ENCODE measurements at regions not wholly inside any gene's neighbourhood (a gene's known extent, or its start where the extent isn't known, plus 50 kb on each side); places are given as distances from the start of the nearest gene placed in this dataset.

GRCh38 chr7:11934796-11935195 is 102.8 kb upstream of the THSD7A start:
- no peak for ATAC-seq (ENCODE audit: insufficient read depth, low FRiP score)
- Histone ChIP-seq H3K4me1 (ENCODE audit: control insufficient read depth in 5 of 5, insufficient read depth in 5 of 5, low read length in 5 of 5) (no peaks in the 10 kb centered on the region), H3K9ac (ENCODE audit: insufficient read depth in 1 of 2, low read length in 2 of 2) (no peak overlapping the region), H3K4me3 (no peak overlapping the region), H3K27ac (ENCODE audit: low read depth in 1 of 2, low read length in 1 of 2) (no peak overlapping the region), H3K27me3 (ENCODE audit: control insufficient read depth in 3 of 3, insufficient read depth in 3 of 3, low read length in 2 of 3) (no peaks in the 10 kb centered on the region), H3K36me3 (ENCODE audit: control insufficient read depth in 4 of 4, insufficient read depth in 4 of 4, low read length in 4 of 4) (no peaks in the 10 kb centered on the region), H3K9me3 (ENCODE audit: control insufficient read depth in 4 of 4, insufficient read depth in 3 of 4, low read length in 3 of 4) (no peaks in the 10 kb centered on the region)
- 64 to 68% methylated on average over 2 of the region's 2 CpGs for WGBS, 2 donors
- TF ChIP-seq CTCF (IDR thresholded peaks at IDR 0.05; ENCODE audit: control extremely low read depth, extremely low read depth): no peak
- DNase-seq: no peak

GRCh38 chr7:11935905-11936304 is 103.9 kb upstream of the THSD7A start:
- H3K36me3 ChIP-seq (ENCODE audit: control insufficient read depth in 4 of 4, insufficient read depth in 4 of 4, low read length in 4 of 4): no peaks in the 10 kb centered on the region
- no peak for ATAC-seq (ENCODE audit: insufficient read depth, low FRiP score)
- no peak overlapping the region for H3K27ac ChIP-seq (ENCODE audit: low read depth in 1 of 2, low read length in 1 of 2)
- TF ChIP-seq CTCF (IDR thresholded peaks at IDR 0.05; ENCODE audit: control extremely low read depth, extremely low read depth): no peak
- no peaks in the 10 kb centered on the region for H3K4me1 ChIP-seq (ENCODE audit: control insufficient read depth in 5 of 5, insufficient read depth in 5 of 5, low read length in 5 of 5)
- peak in 2 of 3 donors; percentile 10 to 24 for DNase-seq
- no peaks in the 10 kb centered on the region for H3K9me3 ChIP-seq (ENCODE audit: control insufficient read depth in 4 of 4, insufficient read depth in 3 of 4, low read length in 3 of 4)
- no peak overlapping the region for H3K9ac ChIP-seq (ENCODE audit: insufficient read depth in 1 of 2, low read length in 2 of 2)
- H3K27me3 ChIP-seq (ENCODE audit: control insufficient read depth in 3 of 3, insufficient read depth in 3 of 3, low read length in 2 of 3): no peaks in the 10 kb centered on the region
- H3K4me3 ChIP-seq: no peak overlapping the region

GRCh38 chr7:11946794-11947193 is 114.8 kb upstream of the THSD7A start:
- TF ChIP-seq CTCF (IDR thresholded peaks at IDR 0.05; ENCODE audit: control extremely low read depth, extremely low read depth): no peak
- no peaks in the 10 kb centered on the region for H3K36me3 ChIP-seq (ENCODE audit: control insufficient read depth in 4 of 4, insufficient read depth in 4 of 4, low read length in 4 of 4)
- H3K9ac ChIP-seq (ENCODE audit: insufficient read depth in 1 of 2, low read length in 2 of 2): no peak overlapping the region
- peaks cover 0 to 8% (median 0%) of the 10 kb centered on the region in 4 donors for H3K9me3 ChIP-seq (ENCODE audit: control insufficient read depth in 4 of 4, insufficient read depth in 3 of 4, low read length in 3 of 4)
- H3K27ac ChIP-seq (ENCODE audit: low read depth in 1 of 2, low read length in 1 of 2): no peak overlapping the region
- H3K4me3 ChIP-seq: no peak overlapping the region
- H3K4me1 ChIP-seq (ENCODE audit: control insufficient read depth in 5 of 5, insufficient read depth in 5 of 5, low read length in 5 of 5): no peaks in the 10 kb centered on the region
- ATAC-seq (ENCODE audit: insufficient read depth, low FRiP score): no peak
- WGBS, 2 donors: 95 to 100% methylated on average over 1 of the region's 1 CpG
- H3K27me3 ChIP-seq (ENCODE audit: control insufficient read depth in 3 of 3, insufficient read depth in 3 of 3, low read length in 2 of 3): no peaks in the 10 kb centered on the region
- no peak for DNase-seq

- ATAC-seq (ENCODE audit: insufficient read depth, low FRiP score) (no peak), DNase-seq (no peak)
- no peak overlapping the region for H3K4me3 ChIP-seq
- peaks cover 0 to 8% (median 0%) of the 10 kb centered on the region in 4 donors for H3K9me3 ChIP-seq (ENCODE audit: control insufficient read depth in 4 of 4, insufficient read depth in 3 of 4, low read length in 3 of 4)
- no peaks in the 10 kb centered on the region for H3K36me3 ChIP-seq (ENCODE audit: control insufficient read depth in 4 of 4, insufficient read depth in 4 of 4, low read length in 4 of 4)
- H3K27me3 ChIP-seq (ENCODE audit: control insufficient read depth in 3 of 3, insufficient read depth in 3 of 3, low read length in 2 of 3): no peaks in the 10 kb centered on the region
- H3K27ac ChIP-seq (ENCODE audit: low read depth in 1 of 2, low read length in 1 of 2): no peak overlapping the region
- no peak for TF ChIP-seq CTCF (IDR thresholded peaks at IDR 0.05; ENCODE audit: control extremely low read depth, extremely low read depth)
- H3K9ac ChIP-seq (ENCODE audit: insufficient read depth in 1 of 2, low read length in 2 of 2): no peak overlapping the region
- 85 to 92% methylated on average over 4 of the region's 4 CpGs for WGBS, 2 donors
- H3K4me1 ChIP-seq (ENCODE audit: control insufficient read depth in 5 of 5, insufficient read depth in 5 of 5, low read length in 5 of 5): no peaks in the 10 kb centered on the region
These were observed 118.3 kb upstream of the THSD7A start for GRCh38 chr7:11950281-11950680.

Measured in lung (tissue), 11 donors.